ENCODE measurements at regions not wholly inside any gene's neighbourhood (a gene's known extent, or its start where the extent isn't known, plus 50 kb on each side); places are given as distances from the start of the nearest gene placed in this dataset.

DNA sequence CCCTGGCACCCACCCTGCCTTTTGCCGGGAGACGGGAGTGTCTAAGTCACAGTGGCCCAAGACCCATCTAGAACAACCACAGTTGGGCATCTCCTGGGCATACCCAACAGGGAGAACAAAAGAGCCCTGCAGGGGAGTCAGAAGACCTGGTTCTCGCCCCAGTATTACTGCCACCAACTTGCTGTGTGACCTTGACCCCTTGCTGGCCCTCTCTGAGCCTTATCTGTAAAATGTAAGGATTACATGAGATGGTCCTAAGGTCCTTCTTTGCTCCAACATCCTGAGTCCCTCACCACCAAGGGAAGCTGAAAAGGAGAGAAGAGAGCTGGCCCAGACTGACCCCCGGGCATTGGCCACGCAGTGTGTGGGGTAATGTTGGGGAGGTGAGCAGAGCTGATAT lies 119.0 kb downstream of the CCT6B start:
- intact Hi-C loops (cut with micrococcal nuclease): no loop called here
- H3K4me1 ChIP-seq (ENCODE audit: control insufficient read depth in 1 of 2, insufficient read depth in 2 of 2, low read length in 2 of 2): peaks cover 0 to 5% of the 10 kb centered on the region in 2 donors
- no peak overlapping the region for H2AFZ ChIP-seq (ENCODE audit: insufficient read depth, low read depth, low read length, poor library complexity, severe bottlenecking)
- Mint-ChIP-seq H3K4me1 (peaks cover 13% of the 10 kb centered on the region), H3K9me3 (no peaks in the 10 kb centered on the region), H3K4me3 (no peak overlapping the region), H3K36me3 (no peaks in the 10 kb centered on the region), H3K27me3 (ENCODE audit: low read depth in 3 of 3) (peaks cover 0 to 4% (median 3%) of the 10 kb centered on the region in 3 donors), H3K27ac (no peak overlapping the region)
- no peak overlapping the region for H3K27ac ChIP-seq (ENCODE audit: low read depth in 1 of 2, low read length in 2 of 2)
- WGBS (ENCODE audit: insufficient coverage): 97% methylated on average over 4 of the region's 5 CpGs
- no peaks in the 10 kb centered on the region for H4K20me1 ChIP-seq (ENCODE audit: insufficient read depth, low read length)
- no peak overlapping the region for H3K4me3 ChIP-seq (replicated peaks in 1 of 3; ENCODE audit: low read depth in 2 of 3, low read length in 3 of 3)
- TF ChIP-seq, protein P1, sequence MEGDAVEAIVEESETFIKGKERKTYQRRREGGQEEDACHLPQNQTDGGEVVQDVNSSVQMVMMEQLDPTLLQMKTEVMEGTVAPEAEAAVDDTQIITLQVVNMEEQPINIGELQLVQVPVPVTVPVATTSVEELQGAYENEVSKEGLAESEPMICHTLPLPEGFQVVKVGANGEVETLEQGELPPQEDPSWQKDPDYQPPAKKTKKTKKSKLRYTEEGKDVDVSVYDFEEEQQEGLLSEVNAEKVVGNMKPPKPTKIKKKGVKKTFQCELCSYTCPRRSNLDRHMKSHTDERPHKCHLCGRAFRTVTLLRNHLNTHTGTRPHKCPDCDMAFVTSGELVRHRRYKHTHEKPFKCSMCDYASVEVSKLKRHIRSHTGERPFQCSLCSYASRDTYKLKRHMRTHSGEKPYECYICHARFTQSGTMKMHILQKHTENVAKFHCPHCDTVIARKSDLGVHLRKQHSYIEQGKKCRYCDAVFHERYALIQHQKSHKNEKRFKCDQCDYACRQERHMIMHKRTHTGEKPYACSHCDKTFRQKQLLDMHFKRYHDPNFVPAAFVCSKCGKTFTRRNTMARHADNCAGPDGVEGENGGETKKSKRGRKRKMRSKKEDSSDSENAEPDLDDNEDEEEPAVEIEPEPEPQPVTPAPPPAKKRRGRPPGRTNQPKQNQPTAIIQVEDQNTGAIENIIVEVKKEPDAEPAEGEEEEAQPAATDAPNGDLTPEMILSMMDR (IDR thresholded peaks at IDR 0.05): no peak
- H3K4me2 ChIP-seq (replicated peaks; ENCODE audit: extremely low read depth, low read length, poor library complexity, severe bottlenecking): no peak overlapping the region
- H3K36me3 ChIP-seq (replicated peaks in 1 of 2; ENCODE audit: control insufficient read depth in 1 of 2, insufficient read depth in 2 of 2, low read length in 2 of 2): no peaks in the 10 kb centered on the region
- no peaks in the 10 kb centered on the region for H3K9me3 ChIP-seq (replicated peaks in 1 of 2; ENCODE audit: control insufficient read depth in 1 of 2, insufficient read depth in 1 of 2, low read length in 2 of 2)
- DNase-seq: no peak
- H3K27me3 ChIP-seq (ENCODE audit: control insufficient read depth in 2 of 2, insufficient read depth in 2 of 2, low read length in 2 of 2): no peaks in the 10 kb centered on the region
- H3K79me2 ChIP-seq (ENCODE audit: insufficient read depth, low read length): no peaks in the 10 kb centered on the region
- H3K9ac ChIP-seq (ENCODE audit: insufficient read depth, low read length, poor library complexity, severe bottlenecking): no peak overlapping the region

DNA sequence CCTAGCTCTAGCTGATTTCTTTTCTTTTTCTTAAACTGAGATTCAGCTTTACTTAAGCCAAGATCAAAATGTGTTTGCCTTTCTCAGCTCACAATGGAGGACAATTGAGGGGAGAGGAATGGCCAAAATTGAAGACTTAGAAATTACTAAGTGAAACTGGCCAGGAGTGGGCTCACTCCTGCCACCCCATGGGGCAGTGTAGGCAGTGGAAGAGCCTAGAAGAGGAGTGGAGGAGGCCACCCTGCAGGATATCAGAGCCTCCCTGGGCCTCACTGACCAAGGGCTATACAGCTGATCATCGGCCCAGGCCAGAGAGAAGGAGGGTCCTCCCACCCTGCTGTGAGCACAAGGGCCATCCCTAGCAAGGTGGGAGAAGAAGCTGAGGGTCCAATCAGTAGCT lies 119.8 kb downstream of the CCT6B start:
- Histone ChIP-seq H3K9ac (ENCODE audit: insufficient read depth, low read length, poor library complexity, severe bottlenecking) (no peak overlapping the region), H3K4me1 (ENCODE audit: control insufficient read depth in 1 of 2, insufficient read depth in 2 of 2, low read length in 2 of 2) (peaks cover 0 to 5% of the 10 kb centered on the region in 2 donors), H3K27ac (ENCODE audit: low read depth in 1 of 2, low read length in 2 of 2) (no peak overlapping the region), H3K9me3 (replicated peaks in 1 of 2; ENCODE audit: control insufficient read depth in 1 of 2, insufficient read depth in 1 of 2, low read length in 2 of 2) (no peaks in the 10 kb centered on the region), H3K4me2 (replicated peaks; ENCODE audit: extremely low read depth, low read length, poor library complexity, severe bottlenecking) (no peak overlapping the region), H4K20me1 (ENCODE audit: insufficient read depth, low read length) (no peaks in the 10 kb centered on the region), H3K79me2 (ENCODE audit: insufficient read depth, low read length) (no peaks in the 10 kb centered on the region), H3K27me3 (ENCODE audit: control insufficient read depth in 2 of 2, insufficient read depth in 2 of 2, low read length in 2 of 2) (no peaks in the 10 kb centered on the region), H3K4me3 (replicated peaks in 1 of 3; ENCODE audit: low read depth in 2 of 3, low read length in 3 of 3) (no peak overlapping the region), H2AFZ (ENCODE audit: insufficient read depth, low read depth, low read length, poor library complexity, severe bottlenecking) (no peak overlapping the region), H3K36me3 (replicated peaks in 1 of 2; ENCODE audit: control insufficient read depth in 1 of 2, insufficient read depth in 2 of 2, low read length in 2 of 2) (no peaks in the 10 kb centered on the region)
- Mint-ChIP-seq H3K36me3 (no peaks in the 10 kb centered on the region), H3K4me1 (peaks cover 13% of the 10 kb centered on the region), H3K4me3 (no peak overlapping the region), H3K9me3 (no peaks in the 10 kb centered on the region), H3K27ac (no peak overlapping the region), H3K27me3 (ENCODE audit: low read depth in 3 of 3) (peaks cover 0 to 4% (median 3%) of the 10 kb centered on the region in 3 donors)
- WGBS (ENCODE audit: insufficient coverage): 83% methylated on average over 1 of the region's 1 CpG
- no peak for DNase-seq
- TF ChIP-seq, protein P1 (IDR thresholded peaks at IDR 0.05): no peak
- intact Hi-C loops (cut with micrococcal nuclease): no loop called here
